Stimulated activated effector memory CD8-positive, alpha-beta T cell treated with anti-CD3 and anti-CD28 coated beads, Interleukin-12 subunit alpha, Interleukin-12 subunit beta, amount 100 ng/mL, for 72 hours (primary cell): ENCODE measurements at regions not wholly inside any gene's neighbourhood (a gene's known extent, or its start where the extent isn't known, plus 50 kb on each side); places are given as distances from the start of the nearest gene placed in this dataset.
"Not testable (repeated sequence)": the region's sequence is repeated elsewhere in the genome, so short reads cannot be mapped to it uniquely, and the experiment has no call there.

Experiments used
- ATAC-seq: fragments of 150-1000 bp; cut with Tn5 transposase; 2 replicates; pipeline ENCODE4 v1.10.0; 2021
- DNase-seq, 2 donors: peaks; one replicate each; pipeline ENCODE4 v3.0.0; 2021 to 2022; ENCODE audit warnings: low spot score in 2 of 2
- H3K27ac Mint-ChIP-seq: one replicate; pipeline ENCODE4 v1.8.0; 2022; ENCODE audit warnings: mild to moderate bottlenecking, mixed read lengths
- H3K36me3 Mint-ChIP-seq: one replicate; pipeline ENCODE4 v1.8.0; 2022; ENCODE audit warnings: mild to moderate bottlenecking, mixed read lengths
- H3K4me1 Mint-ChIP-seq: one replicate; pipeline ENCODE4 v1.8.0; 2022; ENCODE audit warnings: mixed read lengths
- H3K4me3 Mint-ChIP-seq: one replicate; pipeline ENCODE4 v1.8.0; 2022; ENCODE audit warnings: mild to moderate bottlenecking, mixed read lengths
- H3K9me3 Mint-ChIP-seq: one replicate; pipeline ENCODE4 v1.8.0; 2022; ENCODE audit warnings: mixed read lengths

DNA sequence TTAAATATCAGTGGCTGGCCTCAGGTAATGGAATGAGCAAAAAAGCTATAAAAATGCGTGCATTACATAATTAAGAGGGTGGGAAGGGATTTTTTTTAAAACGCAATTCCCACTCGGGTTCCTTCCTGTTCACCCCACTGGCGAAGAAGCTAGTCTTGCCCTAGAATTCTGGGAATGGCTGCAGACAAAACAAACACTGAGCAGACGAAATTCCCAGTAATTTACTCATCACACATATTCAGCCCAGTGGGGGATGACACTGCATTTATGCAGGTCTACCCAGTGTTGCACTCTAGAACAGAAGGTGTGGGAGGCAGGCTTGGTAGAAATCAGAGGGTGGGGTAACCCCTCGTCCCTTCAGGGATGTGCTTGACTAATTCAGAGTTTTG, 2695.0 kb upstream of the DEFB115 start:
- ATAC-seq: no peak
- Mint-ChIP-seq H3K4me1 (no peaks in the 10 kb centered on the region), H3K9me3 (peaks cover 17% of the 10 kb centered on the region), H3K4me3 (no peak overlapping the region), H3K36me3 (peaks cover 9% of the 10 kb centered on the region), H3K27ac (no peak overlapping the region)
- no peak for DNase-seq

- DNase-seq, ATAC-seq: not testable (repeated sequence)
- H3K9me3 Mint-ChIP-seq: peaks cover 16% of the 10 kb centered on the region
These were observed 2694.5 kb upstream of the DEFB115 start for GRCh38 chr20:28562899-28563521.

GRCh38 chr20:28564024-28564423, 2693.4 kb upstream of the DEFB115 start:
- not testable (repeated sequence) for DNase-seq, H3K4me1 Mint-ChIP-seq, H3K27ac Mint-ChIP-seq, H3K4me3 Mint-ChIP-seq, H3K36me3 Mint-ChIP-seq
- H3K9me3 Mint-ChIP-seq: peaks cover 13% of the 10 kb centered on the region
- peak; percentile 37 for ATAC-seq

More at GRCh38 chr20:28562899-28563521, 2694.5 kb upstream of the DEFB115 start:
- not testable (repeated sequence) for H3K36me3 Mint-ChIP-seq, H3K4me3 Mint-ChIP-seq, H3K27ac Mint-ChIP-seq, H3K4me1 Mint-ChIP-seq

DNA sequence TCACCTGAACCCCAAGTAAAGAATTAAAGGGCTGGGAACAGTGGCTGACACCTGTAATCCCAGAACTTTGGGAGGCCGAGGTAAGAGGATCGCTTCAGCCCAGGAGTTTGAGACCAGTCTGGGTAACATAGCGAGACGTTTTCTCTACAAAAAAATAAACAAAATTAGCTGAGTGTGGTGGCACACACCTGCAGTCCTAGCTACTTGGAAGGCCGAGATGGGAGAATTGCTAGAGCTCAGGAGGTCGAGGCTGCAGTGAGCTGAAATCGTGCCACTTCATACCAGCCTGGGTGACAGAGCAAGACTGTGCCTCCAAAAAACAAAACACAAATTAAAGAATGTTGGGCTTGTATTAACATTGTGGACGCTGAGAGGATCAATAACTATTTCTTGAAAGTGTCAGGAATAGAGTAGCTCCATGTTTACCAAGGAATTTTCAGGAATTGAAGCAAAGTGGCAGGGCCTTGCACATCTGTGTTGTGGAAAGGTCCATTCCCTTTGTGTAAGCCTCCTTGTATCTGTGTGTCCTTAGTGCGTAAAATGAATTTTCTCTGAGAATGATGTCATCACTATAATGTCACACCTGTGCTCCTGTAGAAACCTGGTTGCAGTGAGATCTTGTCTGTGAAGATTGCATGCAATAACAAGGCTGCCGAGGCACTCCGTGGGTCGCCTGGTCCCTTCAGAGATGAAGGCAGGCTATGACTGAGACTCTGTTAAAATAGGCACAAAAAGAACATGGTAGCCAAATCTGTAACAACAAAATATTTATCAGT, 2692.6 kb upstream of the DEFB115 start:
- peaks cover 19% of the 10 kb centered on the region for H3K9me3 Mint-ChIP-seq
- ATAC-seq, H3K27ac Mint-ChIP-seq, H3K36me3 Mint-ChIP-seq, H3K4me3 Mint-ChIP-seq, DNase-seq, H3K4me1 Mint-ChIP-seq: not testable (repeated sequence)

- H3K36me3 Mint-ChIP-seq: peaks cover 23% of the 10 kb centered on the region
- not testable (repeated sequence) for H3K4me1 Mint-ChIP-seq, ATAC-seq, H3K4me3 Mint-ChIP-seq, H3K9me3 Mint-ChIP-seq, DNase-seq, H3K27ac Mint-ChIP-seq
These were observed 2681.5 kb upstream of the DEFB115 start for GRCh38 chr20:28575991-28576390.

GRCh38 chr20:28591680-28592079, 2665.8 kb upstream of the DEFB115 start:
- H3K4me1 Mint-ChIP-seq: peaks cover 15% of the 10 kb centered on the region
- ATAC-seq, H3K9me3 Mint-ChIP-seq, H3K4me3 Mint-ChIP-seq, H3K27ac Mint-ChIP-seq, DNase-seq: not testable (repeated sequence)
- H3K36me3 Mint-ChIP-seq: peaks cover 50% of the 10 kb centered on the region

- not testable (repeated sequence) for H3K27ac Mint-ChIP-seq, H3K9me3 Mint-ChIP-seq, DNase-seq, ATAC-seq
- Mint-ChIP-seq H3K4me1 (peaks cover 27% of the 10 kb centered on the region), H3K36me3 (peaks cover 59% of the 10 kb centered on the region), H3K4me3 (peak overlapping the region; percentile 21)
These were observed 2664.1 kb upstream of the DEFB115 start for GRCh38 chr20:28593383-28593782.

DNA sequence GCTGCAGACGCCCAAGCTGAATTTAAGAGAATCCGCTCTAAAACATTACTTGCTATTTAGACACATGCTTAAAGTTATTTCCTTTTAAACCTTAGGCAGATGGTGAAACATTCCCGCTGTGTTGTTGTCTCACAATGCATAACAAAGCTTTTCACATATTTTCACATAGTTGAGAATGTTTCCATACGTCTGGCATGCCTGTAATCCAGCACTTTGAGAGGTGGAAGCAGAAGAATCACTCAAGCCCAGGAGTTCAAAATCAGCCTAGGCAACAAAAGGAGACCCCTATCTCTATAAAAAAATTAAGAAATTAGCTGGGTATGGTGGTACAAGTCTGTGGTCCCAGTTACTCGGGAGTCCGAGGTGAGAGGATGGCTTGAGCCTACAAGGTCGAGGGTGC, 2663.0 kb upstream of the DEFB115 start:
- not testable (repeated sequence) for ATAC-seq, DNase-seq, H3K27ac Mint-ChIP-seq, H3K9me3 Mint-ChIP-seq, H3K4me3 Mint-ChIP-seq
- Mint-ChIP-seq H3K36me3 (peaks cover 59% of the 10 kb centered on the region), H3K4me1 (peaks cover 27% of the 10 kb centered on the region)

GRCh38 chr20:28602006-28602402, 2655.5 kb upstream of the DEFB115 start:
- H3K36me3 Mint-ChIP-seq: peaks cover 38% of the 10 kb centered on the region
- not testable (repeated sequence) for ATAC-seq, DNase-seq, H3K9me3 Mint-ChIP-seq
- H3K4me3 Mint-ChIP-seq: peak overlapping the region; percentile 95
- H3K27ac Mint-ChIP-seq: peak overlapping the region; percentile 93
- peaks cover 30% of the 10 kb centered on the region for H3K4me1 Mint-ChIP-seq

DNA sequence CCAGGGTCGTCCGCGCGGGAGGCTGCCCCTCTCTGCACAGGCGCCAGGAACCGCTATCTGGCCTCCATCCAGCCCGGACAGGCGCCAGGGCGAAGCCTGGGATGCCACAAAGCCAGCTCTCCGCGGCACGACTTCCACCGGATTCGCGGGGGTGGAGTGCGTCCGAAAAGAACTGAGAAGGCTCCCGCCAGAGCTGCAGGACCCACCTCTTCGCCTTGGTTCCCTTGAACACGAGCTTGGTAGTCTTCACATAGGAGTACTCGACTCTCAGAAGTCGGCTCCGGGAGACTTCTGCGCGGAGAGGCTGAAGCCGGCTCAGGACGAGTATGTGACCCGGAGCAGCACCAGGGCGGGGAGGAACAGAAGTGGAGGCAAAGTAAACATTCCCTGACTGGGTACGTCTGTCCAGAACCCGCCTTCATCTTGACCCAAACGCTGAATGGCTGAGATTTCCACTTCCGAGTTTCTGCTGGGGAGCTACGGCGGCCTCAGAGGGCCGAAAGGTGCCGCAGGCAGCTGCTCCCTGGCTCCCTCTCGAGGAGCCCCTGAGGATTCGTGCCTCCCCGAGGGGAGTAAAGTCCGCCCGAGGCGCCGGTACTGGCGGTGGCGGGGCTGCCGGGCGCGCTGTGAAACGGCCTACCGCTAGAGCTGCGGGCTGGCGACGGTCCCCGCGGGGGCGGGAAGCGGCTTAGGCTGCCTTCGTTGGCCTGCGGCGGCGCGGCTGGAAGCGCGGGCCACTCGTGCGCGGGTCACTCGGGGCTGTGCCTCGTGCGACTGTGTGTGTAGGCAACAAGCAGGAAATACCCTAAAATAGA, 2654.9 kb upstream of the DEFB115 start:
- not testable (repeated sequence) for H3K9me3 Mint-ChIP-seq
- Mint-ChIP-seq H3K4me3 (peak overlapping the region; percentile 95), H3K27ac (peak overlapping the region; percentile 93), H3K36me3 (peaks cover 33% of the 10 kb centered on the region), H3K4me1 (peaks cover 27% of the 10 kb centered on the region)
- DNase-seq (peak; percentile 71 to 89), ATAC-seq (peak; percentile 99)

DNA sequence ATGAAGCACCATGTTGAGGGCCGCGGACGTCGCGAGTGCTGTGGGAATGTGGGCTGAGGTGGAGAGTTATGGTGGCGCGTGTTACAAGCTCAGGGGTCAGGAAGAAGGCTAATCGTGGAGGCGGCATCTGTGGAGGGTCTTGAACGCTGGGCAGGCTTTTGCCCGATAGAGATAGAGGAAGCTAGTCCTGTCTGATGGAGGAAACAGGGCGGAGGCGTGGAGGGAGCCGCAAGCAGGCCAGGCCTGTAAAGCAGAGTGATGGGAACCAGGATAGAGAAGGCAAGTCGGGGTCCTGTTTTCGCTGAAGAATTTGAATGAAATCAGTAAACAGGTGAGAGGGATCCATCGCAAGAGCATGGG, 2654.3 kb upstream of the DEFB115 start:
- not testable (repeated sequence) for DNase-seq, H3K9me3 Mint-ChIP-seq, ATAC-seq
- peak overlapping the region; percentile 93 for H3K27ac Mint-ChIP-seq
- peaks cover 27% of the 10 kb centered on the region for H3K36me3 Mint-ChIP-seq
- peak overlapping the region; percentile 95 for H3K4me3 Mint-ChIP-seq
- H3K4me1 Mint-ChIP-seq: peaks cover 22% of the 10 kb centered on the region

GRCh38 chr20:28616354-28616753, 2641.1 kb upstream of the DEFB115 start:
- no peak overlapping the region for H3K4me3 Mint-ChIP-seq
- DNase-seq (no peak), ATAC-seq (no peak)
- H3K36me3 Mint-ChIP-seq: no peaks in the 10 kb centered on the region
- no peaks in the 10 kb centered on the region for H3K4me1 Mint-ChIP-seq
- H3K9me3 Mint-ChIP-seq: peaks cover 27% of the 10 kb centered on the region
- no peak overlapping the region for H3K27ac Mint-ChIP-seq

GRCh38 chr20:28619956-28620651, 2637.4 kb upstream of the DEFB115 start:
- not testable (repeated sequence) for DNase-seq, H3K27ac Mint-ChIP-seq, H3K36me3 Mint-ChIP-seq, H3K4me3 Mint-ChIP-seq, H3K4me1 Mint-ChIP-seq, ATAC-seq
- peaks cover 18% of the 10 kb centered on the region for H3K9me3 Mint-ChIP-seq

GRCh38 chr20:28625112-28625511, 2632.4 kb upstream of the DEFB115 start:
- not testable (repeated sequence) for H3K4me1 Mint-ChIP-seq, H3K9me3 Mint-ChIP-seq, H3K27ac Mint-ChIP-seq, ATAC-seq, H3K36me3 Mint-ChIP-seq, H3K4me3 Mint-ChIP-seq, DNase-seq

- not testable (repeated sequence) for H3K4me3 Mint-ChIP-seq, H3K27ac Mint-ChIP-seq, H3K36me3 Mint-ChIP-seq, ATAC-seq, H3K9me3 Mint-ChIP-seq, H3K4me1 Mint-ChIP-seq, DNase-seq
These were observed 2616.6 kb upstream of the DEFB115 start for GRCh38 chr20:28640831-28641230.
